ENCODE measurements at regions not wholly inside any gene's neighbourhood (a gene's known extent, or its start where the extent isn't known, plus 50 kb on each side); places are given as distances from the start of the nearest gene placed in this dataset.

GRCh38 chr3:3586336-3586735 is 212.9 kb upstream of the LRRN1 start:
- TF ChIP-seq ZNF274 (IDR thresholded peaks at IDR 0.05; ENCODE audit: low read depth, low read length) (no peak), SUZ12 (IDR thresholded peaks at IDR 0.05; ENCODE audit: extremely low read depth, insufficient read depth, insufficient read length) (no peak)
